ENCODE measurements at regions not wholly inside any gene's neighbourhood (a gene's known extent, or its start where the extent isn't known, plus 50 kb on each side); places are given as distances from the start of the nearest gene placed in this dataset.

- no peak for FAIRE-seq
- no peaks in the 10 kb centered on the region for H3K27me3 ChIP-seq (replicated peaks in 1 of 4; ENCODE audit: control insufficient read depth in 3 of 4, extremely low read depth in 1 of 4, insufficient read depth in 3 of 4, low read length in 3 of 4)
Observed at GRCh38 chr2:101538076-101538475, 63.2 kb upstream of the RFX8 start.

More at GRCh38 chr2:101538076-101538475, 63.2 kb upstream of the RFX8 start:
- H3K79me1 ChIP-seq (ENCODE audit: low read depth, low read length), result no peaks in the 10 kb centered on the region
- no peak overlapping the region for H3K4me2 ChIP-seq (ENCODE audit: insufficient read depth in 1 of 2, low read depth in 2 of 2, low read length in 2 of 2)
- no peaks in the 10 kb centered on the region; a peak in 1 of 4 replicates for H3K9me3 ChIP-seq (ENCODE audit: insufficient read depth in 2 of 2, low read depth in 1 of 2, low read length in 1 of 2)
- H3K36me3 ChIP-seq (ENCODE audit: control insufficient read depth in 2 of 4, insufficient read depth in 4 of 4, low read length in 3 of 4), result no peaks in the 10 kb centered on the region; a peak in 1 of 8 replicates
- no peak overlapping the region for H3K9ac ChIP-seq (replicated peaks in 1 of 4; ENCODE audit: extremely low read depth in 1 of 4, low read depth in 3 of 4, low read length in 3 of 4)
- H3K18ac ChIP-seq (ENCODE audit: extremely low read depth, low read length), result no peak overlapping the region
- no peak overlapping the region for H2BK15ac ChIP-seq (ENCODE audit: low read length)
- H2BK120ac ChIP-seq (replicated peaks; ENCODE audit: low read depth, low read length), result no peak overlapping the region
- H3K27ac ChIP-seq (ENCODE audit: low read depth, low read length), result no peak overlapping the region
- no peak overlapping the region for H2AFZ ChIP-seq (ENCODE audit: low read length)
- H3K4me1 ChIP-seq (replicated peaks in 1 of 4; ENCODE audit: control insufficient read depth in 3 of 4, insufficient read depth in 4 of 4, low read length in 3 of 4), result peaks cover 0 to 12% (median 5%) of the 10 kb centered on the region in 4 experiments; a peak in 4 of 7 replicates
- DNase-seq (ENCODE audit: low read depth in 1 of 2, low spot score in 2 of 2), result no peak
- no peak overlapping the region for H3K23ac ChIP-seq (ENCODE audit: insufficient read length)
- ChIA-PET CTCF (ENCODE audit: partially characterized antibody) (no interaction called here), POLR2A (ENCODE audit: partially characterized antibody) (no interaction called here)
- no peak overlapping the region for H3K56ac ChIP-seq (replicated peaks; ENCODE audit: insufficient read length, low read depth, low read length)
- H4K5ac ChIP-seq (ENCODE audit: insufficient read length, low read depth, low read length), result no peak overlapping the region
- no peaks in the 10 kb centered on the region for H3K79me2 ChIP-seq (ENCODE audit: control insufficient read depth in 1 of 2, insufficient read depth in 2 of 2, low read length in 2 of 2)
- H3K14ac ChIP-seq (ENCODE audit: insufficient read length), result no peak overlapping the region
- H3K4ac ChIP-seq (replicated peaks; ENCODE audit: insufficient read length, low read depth, low read length), result no peak overlapping the region
- 87% methylated on average over 3 of the region's 3 CpGs; no CpG with 5 or more reads in 1 of the 2 experiments for whole genome bisulfite sequencing, 2 experiments (ENCODE audit: extremely low coverage in 1 of 2, insufficient coverage in 1 of 2, insufficient read length in 1 of 2, insufficient replicate concordance in 2 of 2, low coverage in 1 of 2, low lambda C conversion rate in 2 of 2, missing lambda C conversion rate in 1 of 2)
- no peak overlapping the region for H4K8ac ChIP-seq (ENCODE audit: extremely low read depth, insufficient read depth, low read length)
- no peak overlapping the region for H4K91ac ChIP-seq (replicated peaks; ENCODE audit: insufficient read length, low read length)
- no peak overlapping the region for H2BK5ac ChIP-seq (ENCODE audit: low read depth, low read length)
- no peak overlapping the region for H2AK5ac ChIP-seq (ENCODE audit: low read depth, low read length)
- H3K4me3 ChIP-seq (ENCODE audit: extremely low read depth in 1 of 4, insufficient read depth in 2 of 4, low read depth in 3 of 4, low read length in 4 of 4), result no peak overlapping the region
- TF ChIP-seq SP4 (IDR thresholded peaks at IDR 0.05; ENCODE audit: low read length), result no peak
- TF ChIP-seq MAX (IDR thresholded peaks at IDR 0.05), result no peak
- no peak for TF ChIP-seq RFX5 (IDR thresholded peaks at IDR 0.05; ENCODE audit: borderline replicate concordance, low read depth, low read length)
- no peak for TF ChIP-seq SIRT6 (IDR thresholded peaks at IDR 0.05; ENCODE audit: low read length)
- no peak for TF ChIP-seq SUZ12 (IDR thresholded peaks at IDR 0.05; ENCODE audit: low read length)
- no peak for TF ChIP-seq CEBPB (IDR thresholded peaks at IDR 0.05; ENCODE audit: low read depth, low read length)
- no peak for TF ChIP-seq ASH2L (IDR thresholded peaks at IDR 0.05; ENCODE audit: low read length)
- no peak for TF ChIP-seq HDAC2 (IDR thresholded peaks at IDR 0.05; ENCODE audit: borderline replicate concordance in 1 of 2, low read depth in 2 of 2, low read length in 2 of 2)
- no peak for TF ChIP-seq RNF2 (IDR thresholded peaks at IDR 0.05; ENCODE audit: borderline replicate concordance, low read depth, low read length, missing control alignments, poor library complexity, severe bottlenecking)
- no peak for TF ChIP-seq YY1 (IDR thresholded peaks at IDR 0.05; ENCODE audit: low read depth, low read length)
- no peak for TF ChIP-seq EP300 (IDR thresholded peaks at IDR 0.05; ENCODE audit: borderline replicate concordance in 1 of 2, low read depth in 2 of 2, low read length in 2 of 2)
- no peak for TF ChIP-seq CREB1 (IDR thresholded peaks at IDR 0.05)
- TF ChIP-seq SIX5 (IDR thresholded peaks at IDR 0.05; ENCODE audit: low read depth, low read length), result no peak
- no peak for TF ChIP-seq TEAD4 (IDR thresholded peaks at IDR 0.05; ENCODE audit: low read depth, low read length)
- TF ChIP-seq JUN (IDR thresholded peaks at IDR 0.05; ENCODE audit: low read depth, low read length), result no peak
- H2BK12ac ChIP-seq (ENCODE audit: low read depth, low read length), result no peak overlapping the region
- no peak overlapping the region for H2BK20ac ChIP-seq (ENCODE audit: low read length)
- no peaks in the 10 kb centered on the region for H3K23me2 ChIP-seq (ENCODE audit: low read depth, low read length)
- H4K20me1 ChIP-seq (replicated peaks in 1 of 2; ENCODE audit: control insufficient read depth in 1 of 2, insufficient read depth in 2 of 2, low read length in 2 of 2), result no peaks in the 10 kb centered on the region

Measured in H1 (cell line).